ENCODE measurements at regions not wholly inside any gene's neighbourhood (a gene's known extent, or its start where the extent isn't known, plus 50 kb on each side); places are given as distances from the start of the nearest gene placed in this dataset.

- DNase-seq: no peak
These were observed 1283.9 kb upstream of the CELF2 start for GRCh38 chr10:9733766-9734165.

- no peak for DNase-seq
These were observed 1283.5 kb upstream of the CELF2 start for GRCh38 chr10:9734218-9734617.

GRCh38 chr10:9735731-9736130, 1281.9 kb upstream of the CELF2 start:
- no peak for DNase-seq

GRCh38 chr10:9743639-9744038, 1274.0 kb upstream of the CELF2 start:
- no peak for DNase-seq

- no peak for DNase-seq
These were observed 1272.5 kb upstream of the CELF2 start for GRCh38 chr10:9745158-9745557.

GRCh38 chr10:9757176-9757575, 1260.5 kb upstream of the CELF2 start:
- no peak for DNase-seq

GRCh38 chr10:9759596-9759995, 1258.1 kb upstream of the CELF2 start:
- DNase-seq: no peak

GRCh38 chr10:9762966-9763656, 1254.6 kb upstream of the CELF2 start:
- DNase-seq: no peak

- no peak for DNase-seq
These were observed 1250.9 kb upstream of the CELF2 start for GRCh38 chr10:9766762-9767161.

GRCh38 chr10:9781666-9782065, 1236.0 kb upstream of the CELF2 start:
- no peak for DNase-seq

- DNase-seq: no peak
These were observed 1231.6 kb upstream of the CELF2 start for GRCh38 chr10:9786101-9786500.

- DNase-seq: no peak
These were observed 1231.1 kb upstream of the CELF2 start for GRCh38 chr10:9786576-9786975.

GRCh38 chr10:9789996-9790395, 1227.7 kb upstream of the CELF2 start:
- DNase-seq: no peak

GRCh38 chr10:9792181-9792580, 1225.5 kb upstream of the CELF2 start:
- no peak for DNase-seq

- no peak for DNase-seq
These were observed 1221.1 kb upstream of the CELF2 start for GRCh38 chr10:9796564-9796963.

- no peak for DNase-seq
These were observed 1217.7 kb upstream of the CELF2 start for GRCh38 chr10:9800011-9800410.

- no peak for DNase-seq
These were observed 1217.1 kb upstream of the CELF2 start for GRCh38 chr10:9800571-9800970.

- DNase-seq: no peak
These were observed 1209.8 kb upstream of the CELF2 start for GRCh38 chr10:9807846-9808245.

GRCh38 chr10:9811601-9812000, 1206.1 kb upstream of the CELF2 start:
- no peak for DNase-seq

GRCh38 chr10:9814285-9814864, 1203.3 kb upstream of the CELF2 start:
- DNase-seq: no peak

GRCh38 chr10:9819756-9820494, 1197.7 kb upstream of the CELF2 start:
- no peak for DNase-seq

- no peak for DNase-seq
These were observed 1194.3 kb upstream of the CELF2 start for GRCh38 chr10:9823268-9823930.

- DNase-seq: no peak
These were observed 1193.0 kb upstream of the CELF2 start for GRCh38 chr10:9824631-9825071.

All from activated CD4-positive, alpha-beta T cell treated with anti-CD3 and anti-CD28 coated beads, Interleukin-2, amount 50 U/mL, for 4 hours (primary cell).